ACC112 (cell line): ENCODE measurements at regions not wholly inside any gene's neighbourhood (a gene's known extent, or its start where the extent isn't known, plus 50 kb on each side); places are given as distances from the start of the nearest gene placed in this dataset.
"Not testable (repeated sequence)": the region's sequence is repeated elsewhere in the genome, so short reads cannot be mapped to it uniquely, and the experiment has no call there.

Experiments used
- H2AFZ ChIP-seq: fragments of 200-600 bp; sonication (generic); one replicate; pipeline ENCODE4 v1.6.0; 2017; ENCODE audit warnings: antibody characterized with exemption, low read length; ENCODE audit not compliant: unreplicated experiment
- H3K27ac ChIP-seq: fragments of 200-600 bp; sonication (generic); 2 replicates; pipeline ENCODE4 v1.5.1; 2014; ENCODE audit warnings: low read depth, mild to moderate bottlenecking, antibody characterized with exemption, low read length, moderate library complexity
- H3K27me3 ChIP-seq: fragments of 200-600 bp; sonication (generic); 2 replicates; pipeline ENCODE4 v1.6.1; 2014; ENCODE audit warnings: mild to moderate bottlenecking, antibody characterized with exemption, low read length, moderate library complexity, mixed read lengths; ENCODE audit not compliant: insufficient read depth
- H3K36me3 ChIP-seq: fragments of 200-600 bp; sonication (generic); 2 replicates; pipeline ENCODE4 v1.6.1; 2016; ENCODE audit warnings: mild to moderate bottlenecking, antibody characterized with exemption, low read length, moderate library complexity, mixed read lengths; ENCODE audit not compliant: insufficient read depth
- H3K4me1 ChIP-seq: fragments of 200-600 bp; sonication (generic); one replicate; pipeline ENCODE4 v1.6.1; 2016; ENCODE audit warnings: low read length, mixed read lengths; ENCODE audit not compliant: insufficient read depth, unreplicated experiment, control insufficient read depth
- H3K4me3 ChIP-seq: fragments of 200-600 bp; sonication (generic); 2 replicates; pipeline ENCODE4 v1.5.1; 2014; ENCODE audit warnings: mild to moderate bottlenecking, low read depth, low read length
- H3K79me2 ChIP-seq: fragments of 200-600 bp; sonication (generic); one replicate; pipeline ENCODE4 v1.6.0; 2016; ENCODE audit warnings: low read length; ENCODE audit not compliant: control insufficient read depth, unreplicated experiment, insufficient read depth

GRCh38 chr2:223477318-223477717 is 124.8 kb downstream of the SCG2 start:
- H3K27me3 ChIP-seq, result no peaks in the 10 kb centered on the region
- H3K27ac ChIP-seq, result no peak overlapping the region
- no peaks in the 10 kb centered on the region for H3K36me3 ChIP-seq
- H3K4me3 ChIP-seq, result no peak overlapping the region
- no peak overlapping the region for H2AFZ ChIP-seq
- H3K4me1 ChIP-seq, result no peaks in the 10 kb centered on the region
- no peaks in the 10 kb centered on the region for H3K79me2 ChIP-seq

GRCh38 chr2:223481486-223481885 is 120.7 kb downstream of the SCG2 start:
- Histone ChIP-seq H3K36me3 (no peaks in the 10 kb centered on the region), H2AFZ (no peak overlapping the region), H3K4me1 (no peaks in the 10 kb centered on the region), H3K27me3 (no peaks in the 10 kb centered on the region), H3K4me3 (no peak overlapping the region), H3K79me2 (no peaks in the 10 kb centered on the region), H3K27ac (no peak overlapping the region)

- no peaks in the 10 kb centered on the region for H3K27me3 ChIP-seq
- no peak overlapping the region for H3K27ac ChIP-seq
- no peaks in the 10 kb centered on the region for H3K36me3 ChIP-seq
- no peak overlapping the region for H2AFZ ChIP-seq
- H3K4me1 ChIP-seq, result peaks cover 23% of the 10 kb centered on the region
- no peak overlapping the region for H3K4me3 ChIP-seq
- no peaks in the 10 kb centered on the region for H3K79me2 ChIP-seq
Observed at GRCh38 chr2:223486751-223487150, 115.4 kb downstream of the SCG2 start.

- H3K4me3 ChIP-seq, result no peak overlapping the region
- no peaks in the 10 kb centered on the region for H3K36me3 ChIP-seq
- H2AFZ ChIP-seq, result no peak overlapping the region
- H3K4me1 ChIP-seq, result peaks cover 23% of the 10 kb centered on the region
- H3K79me2 ChIP-seq, result no peaks in the 10 kb centered on the region
- peak overlapping the region; percentile 83; the same call in 1 of the 2 replicates for H3K27ac ChIP-seq
- no peaks in the 10 kb centered on the region for H3K27me3 ChIP-seq
Observed at GRCh38 chr2:223487214-223487846, 114.8 kb downstream of the SCG2 start.

GRCh38 chr2:223488814-223489213 is 113.3 kb downstream of the SCG2 start:
- Histone ChIP-seq H2AFZ (no peak overlapping the region), H3K27me3 (no peaks in the 10 kb centered on the region), H3K27ac (peak overlapping the region; percentile 83), H3K79me2 (no peaks in the 10 kb centered on the region), H3K36me3 (no peaks in the 10 kb centered on the region), H3K4me1 (peaks cover 23% of the 10 kb centered on the region), H3K4me3 (no peak overlapping the region)

GRCh38 chr2:223494496-223494895 is 107.7 kb downstream of the SCG2 start:
- Histone ChIP-seq H2AFZ (no peak overlapping the region), H3K36me3 (no peaks in the 10 kb centered on the region), H3K27me3 (no peaks in the 10 kb centered on the region), H3K27ac (no peak overlapping the region), H3K79me2 (no peaks in the 10 kb centered on the region), H3K4me3 (no peak overlapping the region), H3K4me1 (peaks cover under 1% of the 10 kb centered on the region)

DNA sequence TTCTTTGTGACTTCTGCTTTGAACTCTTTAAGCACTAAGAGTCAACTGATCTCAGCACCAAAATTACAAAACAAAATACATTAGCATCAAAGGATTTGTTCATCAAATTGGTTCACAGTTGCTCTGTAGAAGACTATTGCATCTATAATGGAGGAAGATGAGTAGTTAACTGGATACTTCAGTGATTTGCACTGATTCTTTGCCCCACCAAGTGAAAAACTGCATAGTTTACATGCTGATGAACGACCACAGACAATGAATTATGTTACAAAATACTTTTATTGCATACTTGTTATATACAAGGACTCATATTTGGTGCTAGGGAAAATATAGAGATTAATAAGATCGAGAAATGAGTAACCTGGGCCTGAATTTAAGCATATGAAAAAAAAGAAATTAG is 107.2 kb downstream of the SCG2 start:
- no peaks in the 10 kb centered on the region for H3K79me2 ChIP-seq
- no peaks in the 10 kb centered on the region for H3K27me3 ChIP-seq
- no peaks in the 10 kb centered on the region for H3K4me1 ChIP-seq
- no peak overlapping the region for H2AFZ ChIP-seq
- no peaks in the 10 kb centered on the region for H3K36me3 ChIP-seq
- H3K27ac ChIP-seq, result no peak overlapping the region
- no peak overlapping the region for H3K4me3 ChIP-seq

- H2AFZ ChIP-seq, H3K4me3 ChIP-seq, H3K27ac ChIP-seq, H3K79me2 ChIP-seq, H3K36me3 ChIP-seq, H3K27me3 ChIP-seq, H3K4me1 ChIP-seq: not testable (repeated sequence)
Observed at GRCh38 chr2:223496853-223497252, 105.3 kb downstream of the SCG2 start.

- H3K4me1 ChIP-seq, result no peaks in the 10 kb centered on the region
- no peaks in the 10 kb centered on the region for H3K79me2 ChIP-seq
- no peak overlapping the region for H2AFZ ChIP-seq
- no peak overlapping the region for H3K4me3 ChIP-seq
- H3K27ac ChIP-seq, result no peak overlapping the region
- H3K36me3 ChIP-seq, result no peaks in the 10 kb centered on the region
- no peaks in the 10 kb centered on the region for H3K27me3 ChIP-seq
Observed at GRCh38 chr2:223500709-223501108, 101.5 kb downstream of the SCG2 start.

- Histone ChIP-seq H3K27me3 (no peaks in the 10 kb centered on the region), H3K79me2 (no peaks in the 10 kb centered on the region), H3K36me3 (no peaks in the 10 kb centered on the region), H3K4me1 (no peaks in the 10 kb centered on the region), H3K27ac (no peak overlapping the region), H2AFZ (no peak overlapping the region), H3K4me3 (no peak overlapping the region)
Observed at GRCh38 chr2:223501641-223502040, 100.5 kb downstream of the SCG2 start.

GRCh38 chr2:223503746-223504145 is 98.4 kb downstream of the SCG2 start:
- Histone ChIP-seq H2AFZ (no peak overlapping the region), H3K27ac (no peak overlapping the region), H3K4me1 (no peaks in the 10 kb centered on the region), H3K79me2 (no peaks in the 10 kb centered on the region), H3K4me3 (no peak overlapping the region), H3K36me3 (no peaks in the 10 kb centered on the region), H3K27me3 (no peaks in the 10 kb centered on the region)
